ENCODE measurements at regions not wholly inside any gene's neighbourhood (a gene's known extent, or its start where the extent isn't known, plus 50 kb on each side); places are given as distances from the start of the nearest gene placed in this dataset.

- no peak overlapping the region for H3K4me3 ChIP-seq (ENCODE audit: low read depth, low read length)
- TF ChIP-seq, protein P1, sequence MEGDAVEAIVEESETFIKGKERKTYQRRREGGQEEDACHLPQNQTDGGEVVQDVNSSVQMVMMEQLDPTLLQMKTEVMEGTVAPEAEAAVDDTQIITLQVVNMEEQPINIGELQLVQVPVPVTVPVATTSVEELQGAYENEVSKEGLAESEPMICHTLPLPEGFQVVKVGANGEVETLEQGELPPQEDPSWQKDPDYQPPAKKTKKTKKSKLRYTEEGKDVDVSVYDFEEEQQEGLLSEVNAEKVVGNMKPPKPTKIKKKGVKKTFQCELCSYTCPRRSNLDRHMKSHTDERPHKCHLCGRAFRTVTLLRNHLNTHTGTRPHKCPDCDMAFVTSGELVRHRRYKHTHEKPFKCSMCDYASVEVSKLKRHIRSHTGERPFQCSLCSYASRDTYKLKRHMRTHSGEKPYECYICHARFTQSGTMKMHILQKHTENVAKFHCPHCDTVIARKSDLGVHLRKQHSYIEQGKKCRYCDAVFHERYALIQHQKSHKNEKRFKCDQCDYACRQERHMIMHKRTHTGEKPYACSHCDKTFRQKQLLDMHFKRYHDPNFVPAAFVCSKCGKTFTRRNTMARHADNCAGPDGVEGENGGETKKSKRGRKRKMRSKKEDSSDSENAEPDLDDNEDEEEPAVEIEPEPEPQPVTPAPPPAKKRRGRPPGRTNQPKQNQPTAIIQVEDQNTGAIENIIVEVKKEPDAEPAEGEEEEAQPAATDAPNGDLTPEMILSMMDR (IDR thresholded peaks at IDR 0.05; ENCODE audit: low read depth, low read length), result no peak
These were observed 195.1 kb downstream of the ACKR3 start for GRCh38 chr2:236764716-236765115.

DNA sequence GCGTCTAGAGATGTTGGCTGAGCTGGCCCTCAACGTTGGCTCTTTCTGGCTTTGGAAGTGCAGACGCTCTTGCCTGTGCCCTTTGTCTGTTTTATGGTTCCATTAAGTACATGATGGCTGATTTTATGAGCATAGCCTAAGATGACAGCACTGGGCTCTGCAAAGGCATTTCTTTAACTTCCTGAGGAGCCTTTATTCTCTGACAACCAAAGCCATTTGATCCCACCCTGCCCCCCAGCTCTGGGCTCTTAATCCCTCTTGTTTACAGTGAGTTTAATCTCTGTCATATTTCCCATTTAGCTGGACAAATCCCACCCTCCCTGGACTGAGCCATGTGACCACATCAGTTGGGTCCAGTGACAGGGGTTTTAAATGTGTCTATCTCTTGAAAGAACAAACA is 195.9 kb downstream of the ACKR3 start:
- no peak overlapping the region for H3K4me3 ChIP-seq (ENCODE audit: low read depth, low read length)
- TF ChIP-seq, protein P1 (IDR thresholded peaks at IDR 0.05; ENCODE audit: low read depth, low read length), result no peak

DNA sequence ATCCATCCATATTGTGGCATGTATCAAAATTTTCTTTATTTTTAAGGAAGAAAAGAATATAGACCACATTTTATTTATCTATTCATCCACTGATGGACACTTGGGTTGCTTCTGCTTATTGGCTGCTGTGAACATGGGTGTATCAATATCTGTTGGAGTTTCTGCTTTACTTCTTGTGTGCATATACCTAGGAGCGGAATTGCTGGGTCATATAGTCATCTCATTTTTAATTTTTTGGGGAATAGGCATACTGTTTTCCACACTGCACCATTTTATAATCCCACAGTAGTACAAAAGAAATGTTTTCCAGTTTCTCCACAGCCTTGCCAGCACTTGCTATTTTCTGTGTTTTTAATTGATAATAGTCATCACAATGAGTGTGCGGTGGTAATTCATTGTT is 197.2 kb downstream of the ACKR3 start:
- TF ChIP-seq, protein P1 (IDR thresholded peaks at IDR 0.05; ENCODE audit: low read depth, low read length), result no peak
- H3K4me3 ChIP-seq (ENCODE audit: low read depth, low read length), result no peak overlapping the region

DNA sequence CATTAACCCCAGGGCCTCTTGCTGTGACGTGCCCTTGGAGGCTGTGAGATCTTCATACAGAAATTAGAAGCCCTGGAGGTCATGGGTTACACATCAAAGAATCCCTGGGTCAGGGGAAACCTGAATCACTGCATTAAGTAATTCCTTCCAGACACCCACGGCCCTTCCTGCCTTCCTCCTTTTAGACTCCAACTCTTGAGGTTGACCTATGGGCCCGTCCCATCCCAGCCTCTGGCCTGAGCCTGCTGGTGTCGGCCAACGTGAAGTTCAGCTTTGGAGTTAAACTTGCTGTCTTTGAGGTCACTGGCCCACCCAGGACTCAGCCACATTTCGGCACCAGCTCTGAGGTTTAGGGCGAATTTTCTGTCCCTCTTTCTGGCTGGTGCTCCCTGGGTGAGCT is 198.3 kb downstream of the ACKR3 start:
- TF ChIP-seq, protein P1 (IDR thresholded peaks at IDR 0.05; ENCODE audit: low read depth, low read length), result no peak
- H3K4me3 ChIP-seq (ENCODE audit: low read depth, low read length), result no peak overlapping the region

- H3K4me3 ChIP-seq (ENCODE audit: low read depth, low read length), result no peak overlapping the region
- TF ChIP-seq, protein P1 (IDR thresholded peaks at IDR 0.05; ENCODE audit: low read depth, low read length), result no peak
These were observed 198.9 kb downstream of the ACKR3 start for GRCh38 chr2:236768393-236769140.

DNA sequence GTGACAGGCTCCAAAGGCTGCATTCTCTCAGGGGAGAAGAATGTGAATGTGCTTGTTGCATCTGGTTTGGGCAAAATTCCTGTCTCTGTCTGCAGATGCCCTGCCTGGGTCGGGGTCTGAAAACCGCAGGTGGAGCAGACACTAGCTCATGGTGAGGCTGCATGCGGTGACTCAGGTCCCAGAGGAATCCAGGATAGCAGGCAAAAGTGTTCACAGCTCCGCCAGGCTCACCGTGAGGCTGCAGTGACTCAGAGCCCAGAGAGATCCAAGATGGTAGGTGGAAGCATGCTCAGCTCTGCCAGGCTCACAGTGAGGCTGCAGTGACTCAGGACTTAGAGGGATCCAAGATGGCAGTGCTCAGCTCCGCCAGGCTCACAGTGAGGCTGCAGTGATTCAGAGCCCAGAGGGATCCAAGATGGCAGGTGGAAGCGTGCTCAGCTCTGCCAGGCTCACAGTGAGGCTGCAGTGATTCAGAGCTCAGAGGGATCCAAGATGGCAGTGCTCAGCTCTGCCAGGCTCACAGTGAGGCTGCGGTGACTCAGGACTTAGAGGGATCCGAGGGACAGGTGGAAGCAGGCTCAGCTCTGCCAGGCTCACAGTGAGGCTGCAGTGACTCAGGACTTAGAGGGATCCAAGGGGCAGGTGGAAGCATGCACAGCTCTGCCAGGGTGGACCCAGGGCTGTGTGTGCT is 200.5 kb downstream of the ACKR3 start:
- no peak overlapping the region for H3K4me3 ChIP-seq (ENCODE audit: low read depth, low read length)
- TF ChIP-seq, protein P1 (IDR thresholded peaks at IDR 0.05; ENCODE audit: low read depth, low read length), result no peak

GRCh38 chr2:236772220-236772837 is 202.7 kb downstream of the ACKR3 start:
- TF ChIP-seq, protein P1 (IDR thresholded peaks at IDR 0.05; ENCODE audit: low read depth, low read length), result no peak
- no peak overlapping the region for H3K4me3 ChIP-seq (ENCODE audit: low read depth, low read length)

Data from WI38 (cell line).